Adrenal gland (tissue), 5 donors: ENCODE measurements at regions not wholly inside any gene's neighbourhood (a gene's known extent, or its start where the extent isn't known, plus 50 kb on each side); places are given as distances from the start of the nearest gene placed in this dataset.

Experiments
- CTCF ChIP-seq, 6 experiments: fragments of 450-650 bp in 4 of 6; fragments of 200-600 bp in 2 of 6; sonication (generic) in 1 of 6; IDR thresholded peaks; 1 replicate in 5 of 6; 2 replicates in 1 of 6; pipeline versions ENCODE4 v1.5.1 to v1.8.0; 2016 to 2021; ENCODE audit warnings: antibody characterized with exemption in 6 of 6, mild to moderate bottlenecking in 2 of 6, moderate library complexity in 1 of 6
- POLR2A ChIP-seq, 2 donors: fragments of 450-650 bp; IDR thresholded peaks; one replicate each; pipeline ENCODE4 v1.6.1; 2017; ENCODE audit warnings: antibody characterized with exemption in 2 of 2, mild to moderate bottlenecking in 2 of 2, moderate library complexity in 1 of 2
- donor health status: DM: no; HTN: no; CAD: no.

- TF ChIP-seq CTCF (IDR thresholded peaks at IDR 0.05) (no peak), POLR2A (IDR thresholded peaks at IDR 0.05) (no peak)
Measured at GRCh38 chr3:181881749-181882148, 170.0 kb downstream of the SOX2 start.
